SK-N-SH treated with all-trans-retinoic acid at 6 μM for 48 hours (cell line): ENCODE measurements at regions not wholly inside any gene's neighbourhood (a gene's known extent, or its start where the extent isn't known, plus 50 kb on each side); places are given as distances from the start of the nearest gene placed in this dataset.
"Not testable (repeated sequence)": the region's sequence is repeated elsewhere in the genome, so short reads cannot be mapped to it uniquely, and the experiment has no call there.

ENCODE experiments used
- ATAC-seq: fragments of 200-7000 bp; cut with Tn5 transposase; 3 replicates; pipeline ENCODE4 v1.9.1; 2020; ENCODE audit warnings: mild to moderate bottlenecking, moderate library complexity
- ARNTL ChIP-seq: fragments of 450-650 bp; formaldehyde crosslinking; IDR thresholded peaks from 2 replicates; pipeline ENCODE4 v1.5.0; 2020; ENCODE audit warnings: low read depth, mild to moderate bottlenecking, moderate library complexity, borderline replicate concordance
- BACH2 ChIP-seq: fragments of 250-450 bp; sonication (Bioruptor Pico); IDR thresholded peaks from 2 replicates; pipeline ENCODE4 v1.9.0; 2021; ENCODE audit warnings: mild to moderate bottlenecking, borderline replicate concordance
- CSDC2 ChIP-seq: fragments of 250-450 bp; sonication (Bioruptor Pico); IDR thresholded peaks from 2 replicates; pipeline ENCODE4 v1.5.0; 2020; ENCODE audit warnings: mild to moderate bottlenecking, moderate library complexity
- CSRNP3 ChIP-seq: fragments of 250-450 bp; sonication (Bioruptor Pico); IDR thresholded peaks from 2 replicates; pipeline ENCODE4 v1.5.1; 2021; ENCODE audit warnings: mild to moderate bottlenecking, moderate library complexity
- ESRRG ChIP-seq: fragments of 250-450 bp; sonication (Bioruptor Pico); IDR thresholded peaks from 2 replicates; pipeline ENCODE4 v1.6.1; 2021; ENCODE audit warnings: mild to moderate bottlenecking
- GLIS3 ChIP-seq: fragments of 250-450 bp; sonication (Bioruptor Pico); IDR thresholded peaks from 2 replicates; pipeline ENCODE4 v1.5.0; 2020; ENCODE audit warnings: mild to moderate bottlenecking, moderate library complexity
- ISL1 ChIP-seq: fragments of 250-450 bp; sonication (Bioruptor Pico); IDR thresholded peaks from 2 replicates; pipeline ENCODE4 v2.1.2; 2022; ENCODE audit warnings: mild to moderate bottlenecking, moderate library complexity
- OSR1 ChIP-seq: fragments of 250-450 bp; sonication (Bioruptor Pico); IDR thresholded peaks from 2 replicates; pipeline ENCODE4 v1.8.0; 2022; ENCODE audit warnings: moderate library complexity, mild to moderate bottlenecking, inconsistent platforms
- PATZ1 ChIP-seq: fragments of 250-450 bp; sonication (Bioruptor Pico); IDR thresholded peaks from 2 replicates; pipeline ENCODE4 v1.8.0; 2020; ENCODE audit warnings: mild to moderate bottlenecking, moderate library complexity, borderline replicate concordance
- RARB ChIP-seq: fragments of 250-450 bp; sonication (Bioruptor Pico); IDR thresholded peaks from 2 replicates; pipeline ENCODE4 v1.8.0; 2021; ENCODE audit warnings: mild to moderate bottlenecking, moderate library complexity
- TOX ChIP-seq: fragments of 250-450 bp; sonication (Bioruptor Pico); IDR thresholded peaks from 2 replicates; pipeline ENCODE4 v1.8.0; 2021; ENCODE audit warnings: mild to moderate bottlenecking, moderate library complexity, borderline replicate concordance
- TSHZ2 ChIP-seq: fragments of 250-450 bp; sonication (Bioruptor Pico); IDR thresholded peaks from 2 replicates; pipeline ENCODE4 v1.5.0; 2020; ENCODE audit warnings: mild to moderate bottlenecking, moderate library complexity
- ZC3H10 ChIP-seq: fragments of 250-450 bp; sonication (Bioruptor Pico); IDR thresholded peaks from 2 replicates; pipeline ENCODE4 v1.5.1; 2021; ENCODE audit warnings: mild to moderate bottlenecking, moderate library complexity
- ZFP30 ChIP-seq: fragments of 450-650 bp; formaldehyde crosslinking; IDR thresholded peaks from 2 replicates; pipeline ENCODE4 v1.5.0; 2022; ENCODE audit warnings: mild to moderate bottlenecking, moderate library complexity
- ZNF565 ChIP-seq: fragments of 450-650 bp; formaldehyde crosslinking; conservative IDR thresholded peaks from 2 replicates; pipeline ENCODE4 v1.5.0; 2020; ENCODE audit warnings: low read depth, mild to moderate bottlenecking, moderate library complexity
- ZNF70 ChIP-seq: fragments of 450-650 bp; formaldehyde crosslinking; IDR thresholded peaks from 2 replicates; pipeline ENCODE4 v1.5.0; 2020; ENCODE audit warnings: mild to moderate bottlenecking, moderate library complexity
- ZNF8 ChIP-seq: fragments of 450-650 bp; formaldehyde crosslinking; IDR thresholded peaks from 2 replicates; pipeline ENCODE4 v1.5.0; 2020; ENCODE audit warnings: mild to moderate bottlenecking, moderate library complexity

GRCh38 chr12:131195796-131196195 lies 242.1 kb downstream of the ADGRD1 start (continued):
- TF ChIP-seq RARB, result no peak
- no peak for TF ChIP-seq ESRRG (CRISPR knock-in tag)
- no peak for TF ChIP-seq CSDC2 (CRISPR knock-in tag)
- TF ChIP-seq TOX (CRISPR knock-in tag), result no peak
- TF ChIP-seq, all 23 proteins: peak for 0

DNA sequence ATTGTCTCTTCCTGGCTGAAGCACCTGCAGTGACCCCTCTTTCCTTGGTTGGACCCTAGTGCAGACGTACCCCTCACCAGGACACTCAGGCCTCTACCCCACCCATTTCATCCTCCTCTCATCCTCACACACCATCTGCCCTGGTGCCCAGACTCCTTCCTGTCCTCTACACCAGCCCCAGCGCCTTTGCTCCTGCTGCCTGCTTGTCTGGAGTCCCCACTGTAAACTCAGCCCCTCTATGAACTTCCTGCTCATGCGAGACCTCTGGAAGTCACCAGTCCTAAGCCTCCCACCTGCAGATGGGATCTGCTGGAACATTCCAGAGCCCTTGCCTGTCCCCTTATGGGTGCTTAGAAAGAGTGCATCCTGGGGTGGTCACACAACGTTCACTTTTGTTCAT lies 242.5 kb downstream of the ADGRD1 start:
- TF ChIP-seq ZNF70 (CRISPR knock-in tag) (no peak), BACH2 (CRISPR knock-in tag) (no peak), PATZ1 (no peak), OSR1 (no peak), ZNF8 (CRISPR knock-in tag) (no peak), CSRNP3 (no peak)
- ATAC-seq, result no peak

DNA sequence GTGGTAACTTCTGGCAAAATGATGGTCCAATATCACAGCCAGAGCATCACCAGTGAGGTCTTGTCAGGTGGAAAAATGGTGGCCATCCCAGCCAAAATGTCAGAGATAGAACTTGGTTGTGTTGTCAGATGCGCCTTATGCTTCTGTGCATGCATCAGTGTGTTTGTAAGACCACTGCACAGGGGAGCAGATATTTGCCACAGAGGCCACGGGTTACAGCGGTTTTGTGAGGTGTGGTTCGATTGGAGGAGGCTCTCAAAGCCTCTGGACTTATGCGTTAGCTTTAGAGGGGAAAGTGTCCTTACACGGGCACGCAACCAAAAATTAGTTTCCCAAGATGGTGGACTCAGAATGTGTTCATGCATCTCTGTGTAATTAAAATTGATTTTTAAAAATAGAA lies 243.8 kb downstream of the ADGRD1 start:
- no peak for ATAC-seq
- no peak for TF ChIP-seq ZNF565 (CRISPR knock-in tag)
- no peak for TF ChIP-seq CSRNP3
- TF ChIP-seq ZFP30, result no peak
- TF ChIP-seq ISL1 (CRISPR knock-in tag), result no peak
- TF ChIP-seq RARB, result no peak
- TF ChIP-seq ESRRG (CRISPR knock-in tag), result no peak
- TF ChIP-seq ZC3H10 (CRISPR knock-in tag), result no peak
- TF ChIP-seq CSDC2 (CRISPR knock-in tag), result no peak
- no peak for TF ChIP-seq ZNF8 (CRISPR knock-in tag)
- TF ChIP-seq GLIS3 (CRISPR knock-in tag), result no peak

DNA sequence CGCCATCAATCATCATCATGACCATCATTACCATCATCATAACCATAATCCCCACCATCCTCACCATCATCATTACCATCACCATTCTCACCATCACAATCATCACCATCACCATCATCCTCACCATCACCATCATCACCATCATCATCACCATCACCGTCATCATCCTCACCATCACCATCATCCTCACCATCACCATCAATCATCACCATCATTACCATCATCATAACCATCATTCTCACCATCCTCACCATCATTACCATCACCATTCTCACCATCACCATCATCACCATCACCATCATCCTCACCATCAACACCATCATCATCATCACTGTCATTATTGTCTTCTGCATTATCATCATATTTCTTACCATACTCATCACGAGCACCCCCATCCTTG lies 245.5 kb downstream of the ADGRD1 start:
- ATAC-seq, result no peak
- TF ChIP-seq ZNF8 (CRISPR knock-in tag) (no peak), OSR1 (no peak), ZNF70 (CRISPR knock-in tag) (no peak), ZNF565 (CRISPR knock-in tag) (no peak), CSDC2 (CRISPR knock-in tag) (no peak), CSRNP3 (no peak), ARNTL (CRISPR knock-in tag) (no peak), TSHZ2 (no peak)

- not testable (repeated sequence) for ATAC-seq
These were observed 248.2 kb downstream of the ADGRD1 start for GRCh38 chr12:131201912-131202311.
